ENCODE measurements at regions not wholly inside any gene's neighbourhood (a gene's known extent, or its start where the extent isn't known, plus 50 kb on each side); places are given as distances from the start of the nearest gene placed in this dataset.
A peak's percentile ranks its signal among the peaks of the same experiment; 100 is the strongest.

GRCh38 chr4:124952601-124953000 lies 240.1 kb upstream of the ANKRD50 start:
- Histone ChIP-seq H3K4me2 (ENCODE audit: insufficient read depth, low read length) (no peak overlapping the region), H3K9me3 (replicated peaks; ENCODE audit: control insufficient read depth, insufficient read depth, low read length) (no peaks in the 10 kb centered on the region), H2AFZ (ENCODE audit: low read depth, low read length) (peak overlapping the region; percentile 21), H3K4me3 (replicated peaks in 1 of 3; ENCODE audit: insufficient read depth in 1 of 3, low read depth in 1 of 3, low read length in 3 of 3) (no peak overlapping the region), H3K9ac (replicated peaks; ENCODE audit: extremely low read depth, insufficient read depth, low read length) (no peak overlapping the region), H3K9me1 (replicated peaks; ENCODE audit: control insufficient read depth, extremely low read depth, insufficient read depth, low read length) (no peaks in the 10 kb centered on the region), H3K4me1 (ENCODE audit: control insufficient read depth, extremely low read depth, insufficient read depth, low read length) (peaks cover 32% of the 10 kb centered on the region), H3K27me3 (ENCODE audit: control insufficient read depth in 2 of 2, insufficient read depth in 2 of 2, low read length in 2 of 2) (no peaks in the 10 kb centered on the region), H3K79me2 (ENCODE audit: control insufficient read depth, insufficient read depth, low read length) (no peaks in the 10 kb centered on the region), H4K20me1 (replicated peaks; ENCODE audit: control insufficient read depth, extremely low read depth, insufficient read depth, low read length) (no peaks in the 10 kb centered on the region), H3K36me3 (ENCODE audit: control insufficient read depth in 2 of 2, extremely low read depth in 1 of 2, insufficient read depth in 2 of 2, low read length in 2 of 2) (no peaks in the 10 kb centered on the region), H3K27ac (ENCODE audit: insufficient read depth, low read depth, low read length) (peak overlapping the region; percentile 1)
- intact Hi-C loops (cut with micrococcal nuclease) (no loop called here), dilution Hi-C loops (cut with MboI; ENCODE audit: extremely low pct_ligation_motif_present, low sequenced_read_pairs) (no loop called here)
- FAIRE-seq = no peak
- TF ChIP-seq MYC (IDR thresholded peaks at IDR 0.05; ENCODE audit: low read depth, low read length) (no peak), EZH2 (IDR thresholded peaks at IDR 0.05; ENCODE audit: borderline replicate concordance, low read depth, low read length, severe bottlenecking) (no peak), FOS (IDR thresholded peaks at IDR 0.05; ENCODE audit: borderline replicate concordance, insufficient read depth, low read length) (no peak), CTCF (IDR thresholded peaks at IDR 0.05; ENCODE audit: extremely low read depth in 1 of 2, insufficient read depth in 1 of 2, low read depth in 1 of 2, low read length in 2 of 2) (no peak), MAX (IDR thresholded peaks at IDR 0.05; ENCODE audit: insufficient read depth, insufficient read length) (no peak), JUN (IDR thresholded peaks at IDR 0.05; ENCODE audit: borderline replicate concordance, insufficient read depth, insufficient read length, low read depth) (no peak), GATA2 (IDR thresholded peaks at IDR 0.05; ENCODE audit: insufficient read depth, insufficient read length, low read depth, low read length) (no peak), POLR2AphosphoS5 (IDR thresholded peaks at IDR 0.05; ENCODE audit: insufficient read depth, low read depth, low read length) (no peak), POLR2A (IDR thresholded peaks at IDR 0.05; ENCODE audit: low read depth, low read length) (no peak)
- ChIA-PET CTCF (interaction anchor here (1.3 to 2.0 kb wide), 2 partner anchors 13 to 15 kb away, joined by 4 to 7 read pairs; no protein-coding TSS in a partner anchor), POLR2A (no interaction called here)
- no TSS peak for BruUV-seq (replicated peaks)
- no peak for DNase-seq (ENCODE audit: low read depth, low spot score)
